IMR-90 (cell line): ENCODE measurements at regions not wholly inside any gene's neighbourhood (a gene's known extent, or its start where the extent isn't known, plus 50 kb on each side); places are given as distances from the start of the nearest gene placed in this dataset.

Experiments used
- ATAC-seq: fragments of 200-7000 bp; cut with Tn5 transposase; 2 replicates; pipeline ENCODE4 v1.9.1; 2020; ENCODE audit warnings: low read depth, mild to moderate bottlenecking, moderate library complexity
- BruUV-seq: library from RNA; stranded (reverse); fragments of 400-500 nt; replicated peaks from 2 replicates; lab custom pipeline; 2021; lab: Mats Ljungman, UMichigan
- CTCF ChIA-PET: fragments of 300-600 bp; formaldehyde crosslinking; extraction: SDS; loops from one replicate; lab custom pipeline; 2021; ENCODE audit warnings: antibody characterized with exemption; lab: Yijun Ruan, JAX
- POLR2A ChIA-PET: fragments of 300-600 bp; sonication (Branson Sonifier 250); formaldehyde crosslinking; loops from one replicate; lab custom pipeline; 2022; ENCODE audit warnings: antibody characterized with exemption; ENCODE audit not compliant: unreplicated experiment; lab: Charles Lee
- DNase-seq: peaks from one replicate; pipeline ENCODE4 v3.0.0; 2013
- H2AFZ ChIP-seq: replicated peaks from 2 replicates; pipeline ENCODE3; 2013; ENCODE audit warnings: low read length, mild to moderate bottlenecking; ENCODE audit not compliant: poor library complexity
- H2AK5ac ChIP-seq: 2 replicates; pipeline ENCODE4 v1.6.1; 2013; ENCODE audit warnings: low read depth, low read length, inconsistent platforms
- H2AK9ac ChIP-seq: replicated peaks from 2 replicates; pipeline ENCODE3; 2013; ENCODE audit warnings: mild to moderate bottlenecking, low read depth, low read length, moderate library complexity; ENCODE audit not compliant: poor library complexity
- H2BK120ac ChIP-seq: 2 replicates; pipeline ENCODE4 v1.6.1; 2013; ENCODE audit warnings: low read depth, low read length, inconsistent platforms
- H2BK15ac ChIP-seq: 3 replicates; pipeline ENCODE4 v1.6.1; 2013; ENCODE audit warnings: low read depth, low read length, inconsistent platforms
- H2BK20ac ChIP-seq: 2 replicates; pipeline ENCODE4 v1.6.1; 2013; ENCODE audit warnings: low read depth, mild to moderate bottlenecking, inconsistent platforms, low read length, moderate library complexity
- H2BK5ac ChIP-seq: 2 replicates; pipeline ENCODE4 v1.6.1; 2013; ENCODE audit warnings: mild to moderate bottlenecking, low read depth, low read length, inconsistent platforms; ENCODE audit not compliant: poor library complexity, severe bottlenecking
- H3K14ac ChIP-seq: replicated peaks from 2 replicates; pipeline ENCODE4 v1.6.1; 2013; ENCODE audit warnings: low read depth, low read length, inconsistent platforms
- H3K18ac ChIP-seq: 2 replicates; pipeline ENCODE4 v1.6.1; 2013; ENCODE audit warnings: low read depth, low read length, control low read depth
- H3K23ac ChIP-seq: 2 replicates; pipeline ENCODE4 v1.6.1; 2013; ENCODE audit warnings: low read depth, low read length, inconsistent platforms
- H3K27ac ChIP-seq: 2 replicates; pipeline ENCODE4 v1.5.1; 2013; ENCODE audit warnings: mild to moderate bottlenecking, control low read depth, low read length; ENCODE audit not compliant: insufficient read depth
- H3K27me3 ChIP-seq: 2 replicates; pipeline ENCODE4 v1.6.1; 2013; ENCODE audit warnings: low read length; ENCODE audit not compliant: control insufficient read depth, insufficient read depth
- H3K36me3 ChIP-seq: 2 replicates; pipeline ENCODE4 v1.6.1; 2013; ENCODE audit warnings: low read length, mixed read lengths; ENCODE audit not compliant: control insufficient read depth, insufficient read depth
- H3K4ac ChIP-seq: 2 replicates; pipeline ENCODE4 v1.6.1; 2013; ENCODE audit warnings: low read depth, low read length, inconsistent platforms
- H3K4me1 ChIP-seq: 2 replicates; pipeline ENCODE4 v1.6.1; 2013; ENCODE audit warnings: low read length, mixed read lengths; ENCODE audit not compliant: control insufficient read depth, insufficient read depth
- H3K4me2 ChIP-seq: 2 replicates; pipeline ENCODE4 v1.6.1; 2013; ENCODE audit warnings: low read depth, mild to moderate bottlenecking, control low read depth, low read length, moderate library complexity
- H3K4me3 ChIP-seq: 2 replicates; pipeline ENCODE4 v1.5.1; 2013; ENCODE audit warnings: low read depth, mild to moderate bottlenecking, control low read depth, low read length, moderate library complexity; ENCODE audit not compliant: insufficient read depth
- H3K56ac ChIP-seq: 2 replicates; pipeline ENCODE4 v1.6.1; 2013; ENCODE audit warnings: low read length, inconsistent platforms; ENCODE audit not compliant: insufficient read depth; ENCODE audit errors: extremely low read depth
- H3K79me1 ChIP-seq, 2 experiments: 2 replicates each; pipeline ENCODE4 v1.6.1; 2013; ENCODE audit warnings: low read length in 2 of 2, inconsistent platforms in 1 of 2, low read depth in 1 of 2
- H3K9ac ChIP-seq: 2 replicates; pipeline ENCODE4 v1.6.1; 2013; ENCODE audit warnings: low read depth, low read length, control low read depth
- H3K9me1 ChIP-seq: 2 replicates; pipeline ENCODE4 v1.6.1; 2013; ENCODE audit warnings: low read length, inconsistent platforms; ENCODE audit not compliant: insufficient read depth
- H3K9me3 ChIP-seq: 2 replicates; pipeline ENCODE4 v1.6.1; 2013; ENCODE audit warnings: low read length; ENCODE audit not compliant: control insufficient read depth, insufficient read depth
- H4K20me1 ChIP-seq: 2 replicates; pipeline ENCODE4 v1.6.1; 2013; ENCODE audit warnings: low read length, inconsistent platforms; ENCODE audit not compliant: insufficient read depth
- H4K5ac ChIP-seq: 2 replicates; pipeline ENCODE4 v1.6.1; 2013; ENCODE audit warnings: mild to moderate bottlenecking, low read depth, low read length, control low read depth
- H4K8ac ChIP-seq, 2 experiments: 2 replicates each; pipeline ENCODE4 v1.6.1; 2013; ENCODE audit warnings: low read depth in 2 of 2, low read length in 2 of 2, control low read depth in 1 of 2, inconsistent platforms in 1 of 2
- H4K91ac ChIP-seq: 2 replicates; pipeline ENCODE4 v1.6.1; 2013; ENCODE audit warnings: low read depth, low read length, inconsistent platforms; ENCODE audit not compliant: insufficient read depth
- BHLHE40 ChIP-seq: fragments of 150-350 bp; IDR thresholded peaks from 2 replicates; pipeline ENCODE4 v1.6.1; 2016; ENCODE audit warnings: mild to moderate bottlenecking, low read depth, low read length
- CEBPB ChIP-seq: IDR thresholded peaks from 2 replicates; pipeline ENCODE4 v1.6.1; 2012; ENCODE audit warnings: low read depth, low read length, improper control_type of control experiment
- CHD1 ChIP-seq: IDR thresholded peaks from 2 replicates; pipeline ENCODE4 v1.6.1; 2012; ENCODE audit warnings: low read depth, low read length, improper control_type of control experiment
- FOS ChIP-seq: fragments of 150-350 bp; IDR thresholded peaks from 2 replicates; pipeline ENCODE4 v1.6.1; 2016; ENCODE audit warnings: low read depth, low read length
- MAFK ChIP-seq: IDR thresholded peaks from 2 replicates; pipeline ENCODE4 v1.6.1; 2012; ENCODE audit warnings: low read depth, low read length, improper control_type of control experiment
- MAZ ChIP-seq: IDR thresholded peaks from 2 replicates; pipeline ENCODE4 v1.6.1; 2012; ENCODE audit warnings: low read depth, mild to moderate bottlenecking, low read length, improper control_type of control experiment, moderate library complexity, borderline replicate concordance
- MXI1 ChIP-seq: IDR thresholded peaks from 2 replicates; pipeline ENCODE4 v1.6.1; 2012; ENCODE audit warnings: low read depth, mild to moderate bottlenecking, low read length, moderate library complexity, borderline replicate concordance
- NFE2L2 ChIP-seq: fragments of 150-350 bp; IDR thresholded peaks from 2 replicates; pipeline ENCODE4 v1.6.1; 2016; ENCODE audit warnings: low read depth, mild to moderate bottlenecking, low read length
- POLR2A ChIP-seq: IDR thresholded peaks from 2 replicates; pipeline ENCODE4 v1.6.1; 2012; ENCODE audit warnings: mild to moderate bottlenecking, low read depth, low read length
- RAD21 ChIP-seq: IDR thresholded peaks from 2 replicates; pipeline ENCODE4 v1.6.1; 2012; ENCODE audit warnings: low read length, improper control_type of control experiment
- RCOR1 ChIP-seq: IDR thresholded peaks from 2 replicates; pipeline ENCODE4 v1.6.1; 2012; ENCODE audit warnings: mild to moderate bottlenecking, low read length, improper control_type of control experiment; ENCODE audit not compliant: insufficient replicate concordance
- RFX5 ChIP-seq: IDR thresholded peaks from 2 replicates; pipeline ENCODE4 v1.8.0; 2012; ENCODE audit warnings: low read depth, mild to moderate bottlenecking, low read length, moderate library complexity
- SMC3 ChIP-seq: fragments of 150-350 bp; IDR thresholded peaks from 2 replicates; pipeline ENCODE4 v1.6.1; 2016; ENCODE audit warnings: low read depth, mild to moderate bottlenecking, antibody characterized with exemption, low read length, moderate library complexity
- WGBS, 2 experiments: methylation state at CpG; one replicate each; pipeline versions ENCODE4 v1.1.5 to v1.1.7; 2013; ENCODE audit warnings: missing lambda C conversion rate in 2 of 2; ENCODE audit not compliant: insufficient read length in 1 of 2; ENCODE audit errors: extremely low coverage in 2 of 2; 5-methylcytosine and 5-hydroxymethylcytosine counted together
- dilution Hi-C: fragments of 300-500 bp; cut with HindIII; formaldehyde crosslinking; loops from one replicate; pipeline ENCODE4 v1.14.3; 2018; ENCODE audit warnings: low sequenced_read_pairs; ENCODE audit not compliant: unreplicated experiment
- in situ Hi-C: fragments of 300-500 bp; cut with MboI; formaldehyde crosslinking; loops from 3 replicates; pipeline ENCODE4 v1.14.3; 2019; ENCODE audit warnings: low sequenced_read_pairs, inconsistent platforms, mixed read lengths
- intact Hi-C: fragments of 100-400 bp; cut with micrococcal nuclease; formaldehyde crosslinking; loops from 2 replicates; pipeline ENCODE4 v1.10.0; 2022
- TF ChIP-seq, protein P1 (sequence below): conservative IDR thresholded peaks from 2 replicates; pipeline ENCODE4 v1.5.1; 2012; ENCODE audit warnings: mild to moderate bottlenecking, low read depth, low read length, improper control_type of control experiment
- TF ChIP-seq, protein P2 (sequence below): fragments of 150-350 bp; IDR thresholded peaks from 2 replicates; pipeline ENCODE4 v1.6.1; 2017; ENCODE audit warnings: mild to moderate bottlenecking, antibody characterized with exemption, low read length, low read depth
- TF ChIP-seq, protein P3 (sequence below): fragments of 150-350 bp; IDR thresholded peaks from 2 replicates; pipeline ENCODE4 v1.6.1; 2016; ENCODE audit warnings: low read depth, mild to moderate bottlenecking, low read length, moderate library complexity, borderline replicate concordance

DNA sequence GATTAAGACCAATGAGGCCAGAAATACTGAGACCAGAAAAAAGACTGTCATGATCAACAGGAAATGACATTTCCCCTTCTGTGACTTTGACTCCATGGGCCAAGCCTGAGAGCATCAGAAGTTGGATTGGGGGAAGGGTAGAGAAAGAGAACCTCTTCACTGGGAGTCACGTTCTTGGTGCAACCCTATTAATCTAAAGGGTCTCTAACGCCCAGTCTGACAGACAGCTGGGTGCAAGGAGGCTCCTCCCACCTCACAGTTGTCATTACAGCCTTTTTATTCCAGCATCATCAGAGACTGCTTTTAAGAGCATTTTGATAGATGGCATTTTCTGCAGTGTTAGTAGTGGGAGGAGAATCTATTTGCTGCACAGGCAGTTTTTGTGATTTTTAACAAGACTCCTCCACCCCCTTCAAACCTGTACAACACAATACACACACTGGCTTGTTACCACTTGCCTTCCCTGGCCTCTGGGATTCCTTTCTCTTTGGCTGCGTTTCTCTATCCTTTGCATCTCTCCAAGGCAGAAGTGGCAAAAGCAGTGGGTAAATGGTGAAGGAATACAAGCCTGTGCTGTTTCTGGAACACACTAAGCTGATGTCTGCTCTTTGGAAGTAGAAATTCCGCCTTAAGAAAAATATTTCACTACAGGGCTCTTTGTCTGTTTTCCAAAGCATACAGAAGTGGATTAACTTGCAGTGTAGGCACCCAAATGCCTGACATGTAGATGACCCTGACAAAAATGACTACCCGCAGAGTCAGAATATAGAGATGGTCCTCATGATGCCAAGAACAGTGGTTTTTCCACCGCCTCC lies 310.4 kb upstream of the ZNF608 start:
- Histone ChIP-seq H3K56ac (no peak overlapping the region), H3K18ac (no peak overlapping the region), H3K4me3 (no peak overlapping the region), H2BK5ac (no peak overlapping the region), H2BK20ac (no peak overlapping the region), H3K23ac (no peak overlapping the region), H3K27me3 (no peaks in the 10 kb centered on the region), H2AK9ac (no peak overlapping the region), H3K79me1 (no peaks in the 10 kb centered on the region), H3K9me3 (no peaks in the 10 kb centered on the region), H4K20me1 (no peaks in the 10 kb centered on the region), H3K9me1 (no peaks in the 10 kb centered on the region), H3K9ac (no peak overlapping the region), H3K4me2 (no peak overlapping the region), H3K14ac (no peak overlapping the region), H2AFZ (no peak overlapping the region), H3K4me1 (peaks cover 2% of the 10 kb centered on the region), H3K36me3 (no peaks in the 10 kb centered on the region), H4K91ac (no peak overlapping the region), H2AK5ac (no peak overlapping the region), H2BK15ac (no peak overlapping the region), H3K27ac (no peak overlapping the region), H2BK120ac (no peak overlapping the region), H3K4ac (no peak overlapping the region), H4K5ac (no peak overlapping the region), H4K8ac (no peak overlapping the region)
- POLR2A ChIA-PET = no interaction called here
- no TSS peak for BruUV-seq
- ATAC-seq (no peak), DNase-seq (no peak)
- TF ChIP-seq FOS (no peak), BHLHE40 (no peak), SMC3 (no peak), POLR2A (no peak), CEBPB (no peak), CHD1 (no peak), RFX5 (no peak), NFE2L2 (no peak), MXI1 (no peak), MAZ (no peak), RCOR1 (no peak), RAD21 (no peak), MAFK (no peak)
- TF ChIP-seq, protein P1, sequence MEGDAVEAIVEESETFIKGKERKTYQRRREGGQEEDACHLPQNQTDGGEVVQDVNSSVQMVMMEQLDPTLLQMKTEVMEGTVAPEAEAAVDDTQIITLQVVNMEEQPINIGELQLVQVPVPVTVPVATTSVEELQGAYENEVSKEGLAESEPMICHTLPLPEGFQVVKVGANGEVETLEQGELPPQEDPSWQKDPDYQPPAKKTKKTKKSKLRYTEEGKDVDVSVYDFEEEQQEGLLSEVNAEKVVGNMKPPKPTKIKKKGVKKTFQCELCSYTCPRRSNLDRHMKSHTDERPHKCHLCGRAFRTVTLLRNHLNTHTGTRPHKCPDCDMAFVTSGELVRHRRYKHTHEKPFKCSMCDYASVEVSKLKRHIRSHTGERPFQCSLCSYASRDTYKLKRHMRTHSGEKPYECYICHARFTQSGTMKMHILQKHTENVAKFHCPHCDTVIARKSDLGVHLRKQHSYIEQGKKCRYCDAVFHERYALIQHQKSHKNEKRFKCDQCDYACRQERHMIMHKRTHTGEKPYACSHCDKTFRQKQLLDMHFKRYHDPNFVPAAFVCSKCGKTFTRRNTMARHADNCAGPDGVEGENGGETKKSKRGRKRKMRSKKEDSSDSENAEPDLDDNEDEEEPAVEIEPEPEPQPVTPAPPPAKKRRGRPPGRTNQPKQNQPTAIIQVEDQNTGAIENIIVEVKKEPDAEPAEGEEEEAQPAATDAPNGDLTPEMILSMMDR = no peak
- TF ChIP-seq, protein P2, sequence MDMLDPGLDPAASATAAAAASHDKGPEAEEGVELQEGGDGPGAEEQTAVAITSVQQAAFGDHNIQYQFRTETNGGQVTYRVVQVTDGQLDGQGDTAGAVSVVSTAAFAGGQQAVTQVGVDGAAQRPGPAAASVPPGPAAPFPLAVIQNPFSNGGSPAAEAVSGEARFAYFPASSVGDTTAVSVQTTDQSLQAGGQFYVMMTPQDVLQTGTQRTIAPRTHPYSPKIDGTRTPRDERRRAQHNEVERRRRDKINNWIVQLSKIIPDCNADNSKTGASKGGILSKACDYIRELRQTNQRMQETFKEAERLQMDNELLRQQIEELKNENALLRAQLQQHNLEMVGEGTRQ = no peak
- TF ChIP-seq, protein P3, sequence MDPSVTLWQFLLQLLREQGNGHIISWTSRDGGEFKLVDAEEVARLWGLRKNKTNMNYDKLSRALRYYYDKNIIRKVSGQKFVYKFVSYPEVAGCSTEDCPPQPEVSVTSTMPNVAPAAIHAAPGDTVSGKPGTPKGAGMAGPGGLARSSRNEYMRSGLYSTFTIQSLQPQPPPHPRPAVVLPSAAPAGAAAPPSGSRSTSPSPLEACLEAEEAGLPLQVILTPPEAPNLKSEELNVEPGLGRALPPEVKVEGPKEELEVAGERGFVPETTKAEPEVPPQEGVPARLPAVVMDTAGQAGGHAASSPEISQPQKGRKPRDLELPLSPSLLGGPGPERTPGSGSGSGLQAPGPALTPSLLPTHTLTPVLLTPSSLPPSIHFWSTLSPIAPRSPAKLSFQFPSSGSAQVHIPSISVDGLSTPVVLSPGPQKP = no peak
- intact Hi-C loops = no loop called here
- no CpG with 5 or more reads among the region's 6 CpGs for WGBS, 2 experiments
- dilution Hi-C loops = no loop called here
- CTCF ChIA-PET = interaction anchor here (0.8 kb wide), 1 partner anchor 312 kb away, joined by 3 read pairs; no protein-coding TSS in a partner anchor
- in situ Hi-C loops = no loop called here
